Thyroid gland (tissue), 4 donors: ENCODE measurements at regions not wholly inside any gene's neighbourhood (a gene's known extent, or its start where the extent isn't known, plus 50 kb on each side); places are given as distances from the start of the nearest gene placed in this dataset.

Experiments used
- DNase-seq, 2 donors: peaks; one replicate each; pipeline ENCODE4 v3.0.0-alpha.2; 2019
- H3K27ac ChIP-seq, 3 donors: fragments of 200-600 bp; sonication (generic); 1 replicate in 2 of 3; 2 replicates in 1 of 3; pipeline ENCODE4 v1.5.1; 2016 to 2019; ENCODE audit warnings: mild to moderate bottlenecking in 1 of 3, moderate library complexity in 1 of 3
- H3K27me3 ChIP-seq: fragments of 200-600 bp; sonication (generic); one replicate; pipeline ENCODE4 v1.5.1; 2019
- H3K36me3 ChIP-seq, 2 donors: fragments of 200-600 bp; sonication (generic); one replicate each; pipeline ENCODE4 v1.5.1; 2016 to 2019
- H3K4me1 ChIP-seq, 2 donors: fragments of 200-600 bp; sonication (generic); one replicate each; pipeline ENCODE4 v1.5.1; 2017 to 2019
- H3K4me3 ChIP-seq, 3 donors: fragments of 200-600 bp; sonication (generic); replicated peaks in 1 of 3; 1 replicate in 2 of 3; 2 replicates in 1 of 3; pipeline ENCODE4 v1.5.1; 2016; ENCODE audit warnings: mild to moderate bottlenecking in 1 of 3
- H3K9me3 ChIP-seq: fragments of 200-600 bp; sonication (generic); one replicate; pipeline ENCODE4 v1.5.1; 2017
- CTCF ChIP-seq, 6 experiments: fragments of 200-600 bp in 3 of 6; fragments of 450-650 bp in 3 of 6; sonication (generic) in 3 of 6; IDR thresholded peaks; one replicate each; pipeline ENCODE4 v1.5.1; 2016 to 2019; ENCODE audit warnings: antibody characterized with exemption in 6 of 6, mild to moderate bottlenecking in 2 of 6, inconsistent platforms in 1 of 6, moderate library complexity in 1 of 6
- POLR2A ChIP-seq, 2 donors: fragments of 450-650 bp; IDR thresholded peaks; one replicate each; pipeline ENCODE4 v1.6.1; 2017; ENCODE audit warnings: antibody characterized with exemption in 2 of 2, mild to moderate bottlenecking in 2 of 2, moderate library complexity in 1 of 2
- WGBS, 2 donors: methylation state at CpG; one replicate each; pipeline ENCODE4 v1.1.5; 2017; 5-methylcytosine and 5-hydroxymethylcytosine counted together
- intact Hi-C: fragments of 100-400 bp; cut with DNase I; formaldehyde crosslinking; loops from one replicate; pipeline ENCODE4 v1.15.1; 2023

- Histone ChIP-seq H3K4me1 (no peaks in the 10 kb centered on the region), H3K27ac (no peak overlapping the region), H3K27me3 (no peaks in the 10 kb centered on the region), H3K4me3 (no peak overlapping the region), H3K9me3 (no peaks in the 10 kb centered on the region), H3K36me3 (no peaks in the 10 kb centered on the region)
- intact Hi-C loops: no loop called here
- TF ChIP-seq CTCF (IDR thresholded peaks at IDR 0.05) (no peak), POLR2A (IDR thresholded peaks at IDR 0.05) (no peak)
- no peak for DNase-seq
Measured at GRCh38 chr9:80632041-80632440, 1057.3 kb downstream of the TLE1 start.

- intact Hi-C loops: no loop called here
- Histone ChIP-seq H3K27ac (no peak overlapping the region), H3K4me1 (no peaks in the 10 kb centered on the region), H3K4me3 (no peak overlapping the region), H3K9me3 (no peaks in the 10 kb centered on the region), H3K27me3 (no peaks in the 10 kb centered on the region), H3K36me3 (no peaks in the 10 kb centered on the region)
- no peak for DNase-seq
- no peak for TF ChIP-seq CTCF (IDR thresholded peaks at IDR 0.05)
- no peak for TF ChIP-seq POLR2A (IDR thresholded peaks at IDR 0.05)
- 77 to 89% methylated on average over 1 of the region's 1 CpG for WGBS, 2 donors
Measured at GRCh38 chr9:80622508-80622907, 1050.7 kb downstream of the TLE4 start.

GRCh38 chr9:80619356-80619755 is 1047.6 kb downstream of the TLE4 start:
- Histone ChIP-seq H3K27ac (no peak overlapping the region), H3K4me3 (no peak overlapping the region), H3K4me1 (no peaks in the 10 kb centered on the region), H3K9me3 (no peaks in the 10 kb centered on the region), H3K36me3 (no peaks in the 10 kb centered on the region), H3K27me3 (no peaks in the 10 kb centered on the region)
- 64 to 66% methylated on average over 3 of the region's 3 CpGs for WGBS, 2 donors
- intact Hi-C loops: no loop called here
- no peak for DNase-seq
- TF ChIP-seq CTCF (IDR thresholded peaks at IDR 0.05) (no peak), POLR2A (IDR thresholded peaks at IDR 0.05) (no peak)

- Histone ChIP-seq H3K9me3 (no peaks in the 10 kb centered on the region), H3K36me3 (no peaks in the 10 kb centered on the region), H3K4me3 (no peak overlapping the region), H3K27me3 (no peaks in the 10 kb centered on the region), H3K4me1 (no peaks in the 10 kb centered on the region), H3K27ac (no peak overlapping the region)
- no peak for DNase-seq
- TF ChIP-seq POLR2A (IDR thresholded peaks at IDR 0.05): no peak
- no peak for TF ChIP-seq CTCF (IDR thresholded peaks at IDR 0.05)
- intact Hi-C loops: no loop called here
- 60 to 70% methylated on average over 4 of the region's 4 CpGs for WGBS, 2 donors
Measured at GRCh38 chr9:80615964-80616363, 1044.2 kb downstream of the TLE4 start.

- Histone ChIP-seq H3K27ac (no peak overlapping the region), H3K4me3 (no peak overlapping the region), H3K36me3 (no peaks in the 10 kb centered on the region), H3K9me3 (no peaks in the 10 kb centered on the region), H3K27me3 (no peaks in the 10 kb centered on the region), H3K4me1 (no peaks in the 10 kb centered on the region)
- 89% methylated on average over 3 of the region's 3 CpGs for WGBS, 2 donors
- intact Hi-C loops: no loop called here
- no peak for DNase-seq
- TF ChIP-seq CTCF (IDR thresholded peaks at IDR 0.05) (no peak), POLR2A (IDR thresholded peaks at IDR 0.05) (no peak)
Measured at GRCh38 chr9:80605793-80606192, 1034.0 kb downstream of the TLE4 start.
